ENCODE measurements at regions not wholly inside any gene's neighbourhood (a gene's known extent, or its start where the extent isn't known, plus 50 kb on each side); places are given as distances from the start of the nearest gene placed in this dataset.

GRCh38 chr4:112951362-112952312, 97.8 kb upstream of the ANK2 start:
- Histone ChIP-seq H3K79me2 (replicated peaks; ENCODE audit: insufficient read depth, low read length) (no peaks in the 10 kb centered on the region), H3K4me3 (ENCODE audit: low read length) (no peak overlapping the region), H3K9ac (ENCODE audit: low read length) (no peak overlapping the region), H4K20me1 (ENCODE audit: insufficient read depth) (no peaks in the 10 kb centered on the region), H3K27ac (ENCODE audit: low read length) (no peak overlapping the region), H3F3A (ENCODE audit: insufficient read depth, low read length, poor library complexity, severe bottlenecking) (no peaks in the 10 kb centered on the region), H3K9me2 (ENCODE audit: insufficient read depth, low read length) (no peaks in the 10 kb centered on the region), H3K36me3 (ENCODE audit: insufficient read depth, low read length) (no peaks in the 10 kb centered on the region), H3K9me3 (ENCODE audit: low read length) (no peaks in the 10 kb centered on the region), H2AFZ (ENCODE audit: low read depth, low read length) (no peak overlapping the region), H3K4me2 (ENCODE audit: low read length) (no peak overlapping the region), H3K27me3 (ENCODE audit: insufficient read depth, low read depth, low read length) (no peaks in the 10 kb centered on the region)
- peak; percentile 47 for TF ChIP-seq CTCF (IDR thresholded peaks at IDR 0.05; ENCODE audit: poor library complexity, severe bottlenecking)
- TF ChIP-seq TAF1 (IDR thresholded peaks at IDR 0.05; ENCODE audit: low read depth), result no peak

DNA sequence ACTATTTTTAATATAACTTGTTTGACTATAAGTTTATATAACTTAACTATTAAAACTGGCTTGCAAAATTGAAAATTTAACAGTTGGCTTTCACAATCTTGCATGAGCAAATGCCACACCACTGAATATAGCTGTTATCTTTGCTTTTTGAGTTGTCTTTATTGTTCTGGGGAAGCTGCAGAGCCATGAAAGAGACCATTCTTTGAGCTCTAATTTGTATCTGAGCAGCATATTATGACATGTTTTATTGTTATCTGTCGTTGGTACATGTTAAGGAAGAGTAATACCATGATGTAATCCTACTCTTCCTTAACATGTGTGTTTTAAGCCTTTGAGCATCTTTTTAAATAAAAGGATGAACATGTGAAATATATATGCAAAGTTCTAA, 97.1 kb upstream of the ANK2 start:
- Histone ChIP-seq H3K27ac (ENCODE audit: low read length) (no peak overlapping the region), H3K4me2 (ENCODE audit: low read length) (no peak overlapping the region), H4K20me1 (ENCODE audit: insufficient read depth) (no peaks in the 10 kb centered on the region), H3K79me2 (replicated peaks; ENCODE audit: insufficient read depth, low read length) (no peaks in the 10 kb centered on the region), H3K9me2 (ENCODE audit: insufficient read depth, low read length) (no peaks in the 10 kb centered on the region), H3F3A (ENCODE audit: insufficient read depth, low read length, poor library complexity, severe bottlenecking) (no peaks in the 10 kb centered on the region), H3K36me3 (ENCODE audit: insufficient read depth, low read length) (no peaks in the 10 kb centered on the region), H2AFZ (ENCODE audit: low read depth, low read length) (no peak overlapping the region), H3K4me3 (ENCODE audit: low read length) (no peak overlapping the region), H3K27me3 (ENCODE audit: insufficient read depth, low read depth, low read length) (no peaks in the 10 kb centered on the region), H3K9me3 (ENCODE audit: low read length) (no peaks in the 10 kb centered on the region), H3K9ac (ENCODE audit: low read length) (no peak overlapping the region)
- TF ChIP-seq CTCF (IDR thresholded peaks at IDR 0.05; ENCODE audit: poor library complexity, severe bottlenecking) (no peak), POLR2AphosphoS5 (IDR thresholded peaks at IDR 0.05) (no peak), EP300 (conservative IDR thresholded peaks at IDR 0.05; ENCODE audit: poor library complexity, severe bottlenecking) (no peak)

DNA sequence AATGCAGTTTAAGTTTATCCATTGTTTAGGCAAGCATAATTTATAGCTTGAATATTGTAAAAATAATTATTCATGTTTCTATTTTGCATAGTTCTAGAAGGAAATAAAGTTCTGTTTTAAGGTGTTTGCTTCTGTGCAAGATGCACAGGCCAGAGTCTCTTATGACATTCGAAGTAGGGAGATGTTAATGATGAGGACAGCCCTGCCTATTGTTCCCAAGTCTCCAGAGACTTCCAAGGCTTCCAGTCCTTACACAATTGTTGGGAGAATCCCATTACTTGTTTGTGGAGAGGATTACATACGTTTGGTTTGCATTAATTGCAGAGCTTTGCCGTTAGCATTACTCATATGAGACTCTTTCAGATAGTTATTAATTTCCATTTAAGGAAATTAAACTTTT, 96.2 kb upstream of the ANK2 start:
- no peaks in the 10 kb centered on the region for H4K20me1 ChIP-seq (ENCODE audit: insufficient read depth)
- H3K79me2 ChIP-seq (replicated peaks; ENCODE audit: insufficient read depth, low read length), result no peaks in the 10 kb centered on the region
- H3K9me3 ChIP-seq (ENCODE audit: low read length), result no peaks in the 10 kb centered on the region
- no peaks in the 10 kb centered on the region for H3K36me3 ChIP-seq (ENCODE audit: insufficient read depth, low read length)
- H3K27me3 ChIP-seq (ENCODE audit: insufficient read depth, low read depth, low read length), result no peaks in the 10 kb centered on the region
- no peaks in the 10 kb centered on the region for H3K9me2 ChIP-seq (ENCODE audit: insufficient read depth, low read length)
- H3K9ac ChIP-seq (ENCODE audit: low read length), result no peak overlapping the region
- no peaks in the 10 kb centered on the region for H3F3A ChIP-seq (ENCODE audit: insufficient read depth, low read length, poor library complexity, severe bottlenecking)
- no peak overlapping the region for H3K4me3 ChIP-seq (ENCODE audit: low read length)
- no peak overlapping the region for H3K4me2 ChIP-seq (ENCODE audit: low read length)
- TF ChIP-seq MXI1 (conservative IDR thresholded peaks at IDR 0.05; ENCODE audit: poor library complexity, severe bottlenecking) (no peak), CTCF (IDR thresholded peaks at IDR 0.05; ENCODE audit: poor library complexity, severe bottlenecking) (no peak), EZH2 (IDR thresholded peaks at IDR 0.05; ENCODE audit: borderline replicate concordance, insufficient read depth, low read length, poor library complexity, severe bottlenecking) (no peak), SMC3 (conservative IDR thresholded peaks at IDR 0.05; ENCODE audit: poor library complexity) (no peak), POLR2AphosphoS5 (IDR thresholded peaks at IDR 0.05) (no peak), RAD21 (conservative IDR thresholded peaks at IDR 0.05) (no peak), TAF1 (IDR thresholded peaks at IDR 0.05; ENCODE audit: low read depth) (no peak), REST (IDR thresholded peaks at IDR 0.05; ENCODE audit: borderline replicate concordance) (no peak), EP300 (conservative IDR thresholded peaks at IDR 0.05; ENCODE audit: poor library complexity, severe bottlenecking) (no peak)
- no peak overlapping the region for H2AFZ ChIP-seq (ENCODE audit: low read depth, low read length)
- no peak overlapping the region for H3K27ac ChIP-seq (ENCODE audit: low read length)

All from neural cell (in vitro differentiated cells).